Fibroblast of skin of back (primary cell): ENCODE measurements at regions not wholly inside any gene's neighbourhood (a gene's known extent, or its start where the extent isn't known, plus 50 kb on each side); places are given as distances from the start of the nearest gene placed in this dataset.

Experiments used
- DNase-seq: peaks from one replicate; pipeline ENCODE4 v3.0.0-alpha.2; 2013

- no peak for DNase-seq
These were observed 56.0 kb upstream of the CD53 start for GRCh38 chr1:110816945-110817344.

GRCh38 chr1:110811529-110811928 is 61.4 kb upstream of the CD53 start:
- DNase-seq = no peak

- no peak for DNase-seq
These were observed 72.9 kb upstream of the CD53 start for GRCh38 chr1:110800079-110800478.

GRCh38 chr1:110798691-110799256 is 74.2 kb upstream of the CD53 start:
- DNase-seq = no peak

- DNase-seq = no peak
These were observed 84.3 kb upstream of the CD53 start for GRCh38 chr1:110788673-110789072.

GRCh38 chr1:110787328-110788071 is 85.4 kb upstream of the CD53 start:
- DNase-seq = no peak

GRCh38 chr1:110786802-110787327 is 86.1 kb upstream of the CD53 start:
- no peak for DNase-seq

- no peak for DNase-seq
These were observed 87.3 kb upstream of the CD53 start for GRCh38 chr1:110785612-110786011.

GRCh38 chr1:110785055-110785454 is 87.9 kb upstream of the CD53 start:
- no peak for DNase-seq

- peak; percentile 35 for DNase-seq
These were observed 89.5 kb upstream of the CD53 start for GRCh38 chr1:110783292-110783918.

- DNase-seq = no peak
These were observed 91.4 kb upstream of the CD53 start for GRCh38 chr1:110781525-110781924.

- DNase-seq = peak; percentile 59
These were observed 92.1 kb upstream of the CD53 start for GRCh38 chr1:110780600-110781484.

GRCh38 chr1:110779636-110780035 is 93.3 kb upstream of the CD53 start:
- DNase-seq = no peak

- no peak for DNase-seq
These were observed 94.1 kb upstream of the CD53 start for GRCh38 chr1:110778821-110779220.

- DNase-seq = no peak
These were observed 95.7 kb upstream of the CD53 start for GRCh38 chr1:110777228-110777627.

GRCh38 chr1:110774398-110774797 is 98.5 kb upstream of the CD53 start:
- DNase-seq = no peak

- no peak for DNase-seq
These were observed 99.1 kb upstream of the KCNA3 start for GRCh38 chr1:110773813-110774212.

- no peak for DNase-seq
These were observed 96.7 kb upstream of the KCNA3 start for GRCh38 chr1:110771245-110772022.

GRCh38 chr1:110770832-110771231 is 96.1 kb upstream of the KCNA3 start:
- no peak for DNase-seq

GRCh38 chr1:110768605-110769004 is 93.9 kb upstream of the KCNA3 start:
- DNase-seq = no peak

- DNase-seq = no peak
These were observed 91.6 kb upstream of the KCNA3 start for GRCh38 chr1:110766336-110766647.
